ENCODE measurements at regions not wholly inside any gene's neighbourhood (a gene's known extent, or its start where the extent isn't known, plus 50 kb on each side); places are given as distances from the start of the nearest gene placed in this dataset.

DNA sequence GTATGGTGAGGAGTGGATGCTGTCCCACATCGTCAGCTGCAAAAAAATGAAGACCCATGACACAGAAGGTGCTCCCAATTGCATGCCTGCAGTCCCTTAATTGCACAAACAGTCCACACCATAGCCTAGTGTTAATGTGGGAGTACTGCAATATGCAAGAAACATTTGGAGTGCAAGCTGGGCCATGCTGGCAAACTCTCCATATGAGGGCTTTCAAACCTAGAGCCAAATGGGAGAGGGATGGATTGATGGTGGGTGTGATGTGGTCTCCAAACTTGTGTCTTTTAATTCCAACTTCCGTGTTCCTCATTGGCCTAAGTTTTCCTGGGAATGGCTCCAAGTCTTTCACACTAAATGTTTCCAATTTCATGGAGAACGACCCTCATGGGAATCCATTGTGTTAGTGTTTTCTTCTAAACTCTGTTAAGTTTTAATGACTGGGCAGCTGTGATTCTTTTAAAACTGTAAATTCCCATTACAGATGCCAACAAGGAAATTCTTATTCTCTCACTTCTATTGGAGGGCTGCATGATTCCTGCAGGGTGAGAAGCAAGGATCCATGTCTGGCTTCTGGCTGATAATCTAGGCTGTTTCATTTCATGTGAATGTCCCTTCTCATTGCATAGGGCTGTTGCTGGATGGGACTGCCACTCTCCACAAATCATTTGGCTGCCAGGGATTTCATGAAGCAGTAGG is 745.3 kb upstream of the TSPY4 start:
- H3K4me2 ChIP-seq: no peak overlapping the region
- no peaks in the 10 kb centered on the region for H3K4me1 ChIP-seq (ENCODE audit: insufficient read depth)
- no peaks in the 10 kb centered on the region for H3F3A ChIP-seq (replicated peaks; ENCODE audit: low read depth)
- Mint-ChIP-seq H3K27me3 (ENCODE audit: insufficient read depth, low read depth, poor library complexity) (no peaks in the 10 kb centered on the region), H3K9me3 (peaks cover 93% of the 10 kb centered on the region), H3K36me3 (ENCODE audit: low read depth) (peaks cover 6% of the 10 kb centered on the region; the same call in 2 of the 3 replicates), H3K4me3 (no peak overlapping the region), H3K4me1 (no peaks in the 10 kb centered on the region), H3K27ac (no peak overlapping the region)
- DNase-seq (ENCODE audit: low spot score): no peak
- no peaks in the 10 kb centered on the region for H4K20me1 ChIP-seq (replicated peaks; ENCODE audit: insufficient read depth)
- H2AFZ ChIP-seq: no peak overlapping the region
- H3K4me3 ChIP-seq: no peak overlapping the region
- H3K36me3 ChIP-seq (ENCODE audit: insufficient read depth): no peaks in the 10 kb centered on the region
- H3K79me2 ChIP-seq (replicated peaks; ENCODE audit: insufficient read depth): no peaks in the 10 kb centered on the region
- no peaks in the 10 kb centered on the region for H3K9me2 ChIP-seq (ENCODE audit: insufficient read depth)
- ATAC-seq: no peak
- TF ChIP-seq EZH2 (IDR thresholded peaks at IDR 0.05; ENCODE audit: low read depth, unreplicated experiment) (no peak), POLR2AphosphoS5 (IDR thresholded peaks at IDR 0.05; ENCODE audit: low read depth) (no peak), STAT1 (IDR thresholded peaks at IDR 0.05; ENCODE audit: unreplicated experiment) (no peak), ZNF331 (CRISPR knock-in tag; IDR thresholded peaks at IDR 0.05; ENCODE audit: low read depth) (no peak), EZH2phosphoT487 (IDR thresholded peaks at IDR 0.05; ENCODE audit: unreplicated experiment) (no peak), NANOG (IDR thresholded peaks at IDR 0.05; ENCODE audit: borderline replicate concordance) (no peak), JUNB (IDR thresholded peaks at IDR 0.05; ENCODE audit: unreplicated experiment) (no peak), ZNF114 (CRISPR knock-in tag; IDR thresholded peaks at IDR 0.05) (no peak), CREB1 (CRISPR knock-in tag; IDR thresholded peaks at IDR 0.05; ENCODE audit: low read depth) (no peak)
- TF ChIP-seq, protein P1, sequence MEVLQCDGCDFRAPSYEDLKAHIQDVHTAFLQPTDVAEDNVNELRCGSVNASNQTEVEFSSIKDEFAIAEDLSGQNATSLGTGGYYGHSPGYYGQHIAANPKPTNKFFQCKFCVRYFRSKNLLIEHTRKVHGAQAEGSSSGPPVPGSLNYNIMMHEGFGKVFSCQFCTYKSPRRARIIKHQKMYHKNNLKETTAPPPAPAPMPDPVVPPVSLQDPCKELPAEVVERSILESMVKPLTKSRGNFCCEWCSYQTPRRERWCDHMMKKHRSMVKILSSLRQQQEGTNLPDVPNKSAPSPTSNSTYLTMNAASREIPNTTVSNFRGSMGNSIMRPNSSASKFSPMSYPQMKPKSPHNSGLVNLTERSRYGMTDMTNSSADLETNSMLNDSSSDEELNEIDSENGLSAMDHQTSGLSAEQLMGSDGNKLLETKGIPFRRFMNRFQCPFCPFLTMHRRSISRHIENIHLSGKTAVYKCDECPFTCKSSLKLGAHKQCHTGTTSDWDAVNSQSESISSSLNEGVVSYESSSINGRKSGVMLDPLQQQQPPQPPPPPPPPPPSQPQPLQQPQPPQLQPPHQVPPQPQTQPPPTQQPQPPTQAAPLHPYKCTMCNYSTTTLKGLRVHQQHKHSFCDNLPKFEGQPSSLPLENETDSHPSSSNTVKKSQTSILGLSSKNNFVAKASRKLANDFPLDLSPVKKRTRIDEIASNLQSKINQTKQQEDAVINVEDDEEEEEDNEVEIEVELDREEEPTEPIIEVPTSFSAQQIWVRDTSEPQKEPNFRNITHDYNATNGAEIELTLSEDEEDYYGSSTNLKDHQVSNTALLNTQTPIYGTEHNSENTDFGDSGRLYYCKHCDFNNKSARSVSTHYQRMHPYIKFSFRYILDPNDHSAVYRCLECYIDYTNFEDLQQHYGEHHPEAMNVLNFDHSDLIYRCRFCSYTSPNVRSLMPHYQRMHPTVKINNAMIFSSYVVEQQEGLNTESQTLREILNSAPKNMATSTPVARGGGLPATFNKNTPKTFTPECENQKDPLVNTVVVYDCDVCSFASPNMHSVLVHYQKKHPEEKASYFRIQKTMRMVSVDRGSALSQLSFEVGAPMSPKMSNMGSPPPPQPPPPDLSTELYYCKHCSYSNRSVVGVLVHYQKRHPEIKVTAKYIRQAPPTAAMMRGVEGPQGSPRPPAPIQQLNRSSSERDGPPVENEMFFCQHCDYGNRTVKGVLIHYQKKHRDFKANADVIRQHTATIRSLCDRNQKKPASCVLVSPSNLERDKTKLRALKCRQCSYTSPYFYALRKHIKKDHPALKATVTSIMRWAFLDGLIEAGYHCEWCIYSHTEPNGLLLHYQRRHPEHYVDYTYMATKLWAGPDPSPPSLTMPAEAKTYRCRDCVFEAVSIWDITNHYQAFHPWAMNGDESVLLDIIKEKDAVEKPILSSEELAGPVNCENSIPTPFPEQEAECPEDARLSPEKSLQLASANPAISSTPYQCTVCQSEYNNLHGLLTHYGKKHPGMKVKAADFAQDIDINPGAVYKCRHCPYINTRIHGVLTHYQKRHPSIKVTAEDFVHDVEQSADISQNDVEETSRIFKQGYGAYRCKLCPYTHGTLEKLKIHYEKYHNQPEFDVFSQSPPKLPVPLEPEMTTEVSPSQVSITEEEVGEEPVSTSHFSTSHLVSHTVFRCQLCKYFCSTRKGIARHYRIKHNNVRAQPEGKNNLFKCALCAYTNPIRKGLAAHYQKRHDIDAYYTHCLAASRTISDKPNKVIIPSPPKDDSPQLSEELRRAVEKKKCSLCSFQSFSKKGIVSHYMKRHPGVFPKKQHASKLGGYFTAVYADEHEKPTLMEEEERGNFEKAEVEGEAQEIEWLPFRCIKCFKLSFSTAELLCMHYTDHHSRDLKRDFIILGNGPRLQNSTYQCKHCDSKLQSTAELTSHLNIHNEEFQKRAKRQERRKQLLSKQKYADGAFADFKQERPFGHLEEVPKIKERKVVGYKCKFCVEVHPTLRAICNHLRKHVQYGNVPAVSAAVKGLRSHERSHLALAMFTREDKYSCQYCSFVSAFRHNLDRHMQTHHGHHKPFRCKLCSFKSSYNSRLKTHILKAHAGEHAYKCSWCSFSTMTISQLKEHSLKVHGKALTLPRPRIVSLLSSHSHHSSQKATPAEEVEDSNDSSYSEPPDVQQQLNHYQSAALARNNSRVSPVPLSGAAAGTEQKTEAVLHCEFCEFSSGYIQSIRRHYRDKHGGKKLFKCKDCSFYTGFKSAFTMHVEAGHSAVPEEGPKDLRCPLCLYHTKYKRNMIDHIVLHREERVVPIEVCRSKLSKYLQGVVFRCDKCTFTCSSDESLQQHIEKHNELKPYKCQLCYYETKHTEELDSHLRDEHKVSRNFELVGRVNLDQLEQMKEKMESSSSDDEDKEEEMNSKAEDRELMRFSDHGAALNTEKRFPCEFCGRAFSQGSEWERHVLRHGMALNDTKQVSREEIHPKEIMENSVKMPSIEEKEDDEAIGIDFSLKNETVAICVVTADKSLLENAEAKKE (CRISPR knock-in tag; IDR thresholded peaks at IDR 0.05): no peak
- TF ChIP-seq, protein P2, sequence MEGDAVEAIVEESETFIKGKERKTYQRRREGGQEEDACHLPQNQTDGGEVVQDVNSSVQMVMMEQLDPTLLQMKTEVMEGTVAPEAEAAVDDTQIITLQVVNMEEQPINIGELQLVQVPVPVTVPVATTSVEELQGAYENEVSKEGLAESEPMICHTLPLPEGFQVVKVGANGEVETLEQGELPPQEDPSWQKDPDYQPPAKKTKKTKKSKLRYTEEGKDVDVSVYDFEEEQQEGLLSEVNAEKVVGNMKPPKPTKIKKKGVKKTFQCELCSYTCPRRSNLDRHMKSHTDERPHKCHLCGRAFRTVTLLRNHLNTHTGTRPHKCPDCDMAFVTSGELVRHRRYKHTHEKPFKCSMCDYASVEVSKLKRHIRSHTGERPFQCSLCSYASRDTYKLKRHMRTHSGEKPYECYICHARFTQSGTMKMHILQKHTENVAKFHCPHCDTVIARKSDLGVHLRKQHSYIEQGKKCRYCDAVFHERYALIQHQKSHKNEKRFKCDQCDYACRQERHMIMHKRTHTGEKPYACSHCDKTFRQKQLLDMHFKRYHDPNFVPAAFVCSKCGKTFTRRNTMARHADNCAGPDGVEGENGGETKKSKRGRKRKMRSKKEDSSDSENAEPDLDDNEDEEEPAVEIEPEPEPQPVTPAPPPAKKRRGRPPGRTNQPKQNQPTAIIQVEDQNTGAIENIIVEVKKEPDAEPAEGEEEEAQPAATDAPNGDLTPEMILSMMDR (conservative IDR thresholded peaks at IDR 0.05; ENCODE audit: low read depth in 2 of 2): no peak
- TF ChIP-seq, protein P3, sequence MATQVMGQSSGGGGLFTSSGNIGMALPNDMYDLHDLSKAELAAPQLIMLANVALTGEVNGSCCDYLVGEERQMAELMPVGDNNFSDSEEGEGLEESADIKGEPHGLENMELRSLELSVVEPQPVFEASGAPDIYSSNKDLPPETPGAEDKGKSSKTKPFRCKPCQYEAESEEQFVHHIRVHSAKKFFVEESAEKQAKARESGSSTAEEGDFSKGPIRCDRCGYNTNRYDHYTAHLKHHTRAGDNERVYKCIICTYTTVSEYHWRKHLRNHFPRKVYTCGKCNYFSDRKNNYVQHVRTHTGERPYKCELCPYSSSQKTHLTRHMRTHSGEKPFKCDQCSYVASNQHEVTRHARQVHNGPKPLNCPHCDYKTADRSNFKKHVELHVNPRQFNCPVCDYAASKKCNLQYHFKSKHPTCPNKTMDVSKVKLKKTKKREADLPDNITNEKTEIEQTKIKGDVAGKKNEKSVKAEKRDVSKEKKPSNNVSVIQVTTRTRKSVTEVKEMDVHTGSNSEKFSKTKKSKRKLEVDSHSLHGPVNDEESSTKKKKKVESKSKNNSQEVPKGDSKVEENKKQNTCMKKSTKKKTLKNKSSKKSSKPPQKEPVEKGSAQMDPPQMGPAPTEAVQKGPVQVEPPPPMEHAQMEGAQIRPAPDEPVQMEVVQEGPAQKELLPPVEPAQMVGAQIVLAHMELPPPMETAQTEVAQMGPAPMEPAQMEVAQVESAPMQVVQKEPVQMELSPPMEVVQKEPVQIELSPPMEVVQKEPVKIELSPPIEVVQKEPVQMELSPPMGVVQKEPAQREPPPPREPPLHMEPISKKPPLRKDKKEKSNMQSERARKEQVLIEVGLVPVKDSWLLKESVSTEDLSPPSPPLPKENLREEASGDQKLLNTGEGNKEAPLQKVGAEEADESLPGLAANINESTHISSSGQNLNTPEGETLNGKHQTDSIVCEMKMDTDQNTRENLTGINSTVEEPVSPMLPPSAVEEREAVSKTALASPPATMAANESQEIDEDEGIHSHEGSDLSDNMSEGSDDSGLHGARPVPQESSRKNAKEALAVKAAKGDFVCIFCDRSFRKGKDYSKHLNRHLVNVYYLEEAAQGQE (IDR thresholded peaks at IDR 0.05; ENCODE audit: unreplicated experiment): no peak
- TF ChIP-seq, protein P4, sequence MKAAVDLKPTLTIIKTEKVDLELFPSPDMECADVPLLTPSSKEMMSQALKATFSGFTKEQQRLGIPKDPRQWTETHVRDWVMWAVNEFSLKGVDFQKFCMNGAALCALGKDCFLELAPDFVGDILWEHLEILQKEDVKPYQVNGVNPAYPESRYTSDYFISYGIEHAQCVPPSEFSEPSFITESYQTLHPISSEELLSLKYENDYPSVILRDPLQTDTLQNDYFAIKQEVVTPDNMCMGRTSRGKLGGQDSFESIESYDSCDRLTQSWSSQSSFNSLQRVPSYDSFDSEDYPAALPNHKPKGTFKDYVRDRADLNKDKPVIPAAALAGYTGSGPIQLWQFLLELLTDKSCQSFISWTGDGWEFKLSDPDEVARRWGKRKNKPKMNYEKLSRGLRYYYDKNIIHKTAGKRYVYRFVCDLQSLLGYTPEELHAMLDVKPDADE (IDR thresholded peaks at IDR 0.05): no peak
- no peak overlapping the region for H3K27ac ChIP-seq (ENCODE audit: low read depth)
- H3K27me3 ChIP-seq (ENCODE audit: insufficient read depth): no peaks in the 10 kb centered on the region
